CD14-positive monocyte (primary cell): ENCODE measurements at regions not wholly inside any gene's neighbourhood (a gene's known extent, or its start where the extent isn't known, plus 50 kb on each side); places are given as distances from the start of the nearest gene placed in this dataset.

Experiments
- DNase-seq, 3 donors: peaks; one replicate each; pipeline ENCODE4 v3.0.0-alpha.2; 2011 to 2022
- H2AFZ ChIP-seq: 2 replicates; pipeline ENCODE4 v1.6.0; 2012; ENCODE audit warnings: mild to moderate bottlenecking, low read depth, low read length, inconsistent platforms; ENCODE audit not compliant: insufficient read depth, poor library complexity, severe bottlenecking
- H3K27ac ChIP-seq, 2 donors: 1 replicate in 1 of 2; 2 replicates in 1 of 2; pipeline ENCODE4 v1.5.1; 2012 to 2013; ENCODE audit warnings: low read length in 2 of 2, control low read depth in 1 of 2, inconsistent platforms in 1 of 2, low read depth in 1 of 2, mild to moderate bottlenecking in 1 of 2
- H3K27me3 ChIP-seq, 2 donors: one replicate each; pipeline versions ENCODE4 v1.6.0 to v1.6.1; 2011 to 2013; ENCODE audit warnings: low read length in 2 of 2; ENCODE audit not compliant: control insufficient read depth in 2 of 2, insufficient read depth in 2 of 2
- H3K36me3 ChIP-seq, 2 donors: replicated peaks in 1 of 2; 1 replicate in 1 of 2; 2 replicates in 1 of 2; pipeline versions ENCODE4 v1.5.1 to v1.6.1; 2012 to 2013; ENCODE audit warnings: low read length in 2 of 2, control low read depth in 1 of 2, inconsistent platforms in 1 of 2, mild to moderate bottlenecking in 1 of 2; ENCODE audit not compliant: insufficient read depth in 2 of 2, control insufficient read depth in 1 of 2
- H3K4me1 ChIP-seq, 2 donors: 1 replicate in 1 of 2; 2 replicates in 1 of 2; pipeline versions ENCODE4 v1.5.1 to v1.6.1; 2012 to 2013; ENCODE audit warnings: low read length in 2 of 2, control low read depth in 1 of 2, inconsistent platforms in 1 of 2, mild to moderate bottlenecking in 1 of 2, moderate library complexity in 1 of 2; ENCODE audit not compliant: insufficient read depth in 2 of 2, control insufficient read depth in 1 of 2
- H3K4me2 ChIP-seq: replicated peaks from 2 replicates; pipeline ENCODE3; 2012; ENCODE audit warnings: low read length, moderate library complexity, mild to moderate bottlenecking; ENCODE audit not compliant: poor library complexity, severe bottlenecking; ENCODE audit errors: extremely low read depth
- H3K4me3 ChIP-seq, 3 experiments: fragments of 200-600 bp in 1 of 3; sonication (generic) in 1 of 3; replicated peaks in 1 of 3; 1 replicate in 2 of 3; 2 replicates in 1 of 3; pipeline ENCODE4 v1.5.1; 2011 to 2013; ENCODE audit warnings: low read length in 3 of 3, mild to moderate bottlenecking in 3 of 3, control low read depth in 2 of 3, low read depth in 2 of 3, inconsistent platforms in 1 of 3, moderate library complexity in 1 of 3
- H3K79me2 ChIP-seq: 2 replicates; pipeline ENCODE4 v1.6.0; 2012; ENCODE audit warnings: mild to moderate bottlenecking, control low read depth, inconsistent platforms, low read length, moderate library complexity; ENCODE audit not compliant: insufficient read depth
- H3K9ac ChIP-seq: 2 replicates; pipeline ENCODE4 v1.6.0; 2017; ENCODE audit warnings: low read length, mild to moderate bottlenecking; ENCODE audit not compliant: insufficient read depth, poor library complexity, severe bottlenecking
- H3K9me3 ChIP-seq, 2 donors: replicated peaks in 1 of 2; 1 replicate in 1 of 2; 2 replicates in 1 of 2; pipeline versions ENCODE4 v1.5.1 to v1.6.1; 2012 to 2013; ENCODE audit warnings: low read length in 2 of 2, control low read depth in 1 of 2; ENCODE audit not compliant: control insufficient read depth in 1 of 2, insufficient read depth in 1 of 2
- H4K20me1 ChIP-seq: 2 replicates; pipeline ENCODE4 v1.6.0; 2012; ENCODE audit warnings: mild to moderate bottlenecking, low read length, control low read depth, moderate library complexity; ENCODE audit not compliant: insufficient read depth
- H3K27ac Mint-ChIP-seq, 7 donors: one replicate each; pipeline ENCODE4 v1.8.0; 2020; ENCODE audit warnings: mild to moderate bottlenecking in 7 of 7, mixed read lengths in 7 of 7, moderate library complexity in 6 of 7, inconsistent platforms in 2 of 7
- H3K27me3 Mint-ChIP-seq, 3 donors: one replicate each; pipeline ENCODE4 v1.8.0; 2021 to 2022; ENCODE audit warnings: low read depth in 3 of 3, mild to moderate bottlenecking in 3 of 3, mixed read lengths in 3 of 3, moderate library complexity in 3 of 3, inconsistent platforms in 1 of 3
- H3K36me3 Mint-ChIP-seq, 2 donors: one replicate each; pipeline ENCODE4 v1.8.0; 2020; ENCODE audit warnings: mixed read lengths in 2 of 2, inconsistent platforms in 1 of 2, mild to moderate bottlenecking in 1 of 2
- H3K4me1 Mint-ChIP-seq: one replicate; pipeline ENCODE4 v1.8.0; 2020; ENCODE audit warnings: mild to moderate bottlenecking, mixed read lengths
- H3K4me3 Mint-ChIP-seq, 2 donors: one replicate each; pipeline ENCODE4 v1.8.0; 2020; ENCODE audit warnings: mild to moderate bottlenecking in 2 of 2, mixed read lengths in 2 of 2, moderate library complexity in 1 of 2
- H3K9me3 Mint-ChIP-seq, 7 donors: one replicate each; pipeline ENCODE4 v1.8.0; 2020 to 2022; ENCODE audit warnings: mixed read lengths in 7 of 7, mild to moderate bottlenecking in 6 of 7, moderate library complexity in 6 of 7, inconsistent platforms in 2 of 7
- CTCF ChIP-seq: fragments of 200-600 bp; IDR thresholded peaks from one replicate; pipeline ENCODE4 v1.8.0; 2022; ENCODE audit warnings: antibody characterized with exemption, mild to moderate bottlenecking
- WGBS: methylation state at CpG from one replicate; pipeline ENCODE4 v1.1.5; 2013; ENCODE audit warnings: missing lambda C conversion rate; ENCODE audit not compliant: insufficient coverage; 5-methylcytosine and 5-hydroxymethylcytosine counted together
- intact Hi-C, 2 donors: fragments of 100-400 bp; cut with micrococcal nuclease; formaldehyde crosslinking; loops; one replicate each; pipeline versions ENCODE4 v1.15.0 to v1.15.1; 2023

DNA sequence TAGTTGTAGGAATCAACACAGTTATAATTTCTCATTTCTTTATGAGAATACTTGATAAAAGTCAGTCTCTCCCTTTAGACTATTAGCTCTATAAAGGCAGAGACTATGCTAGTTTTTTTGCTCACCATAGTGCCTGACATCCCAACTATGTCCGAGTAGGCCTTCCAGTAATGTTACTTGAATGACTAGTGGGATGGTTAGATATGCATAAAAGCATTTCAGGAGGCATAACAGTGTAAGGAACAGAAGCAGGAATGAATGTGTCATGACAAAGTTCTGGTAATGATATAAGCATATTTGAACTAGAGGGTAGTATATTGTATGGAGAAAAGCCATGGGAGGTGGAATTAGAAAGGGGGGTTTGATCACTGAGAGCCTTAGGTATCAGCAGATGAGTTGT is 77.4 kb upstream of the C5orf46 start:
- no peaks in the 10 kb centered on the region for H3K9me3 ChIP-seq
- no peaks in the 10 kb centered on the region for H4K20me1 ChIP-seq
- no peaks in the 10 kb centered on the region for H3K79me2 ChIP-seq
- no peak overlapping the region for H3K9ac ChIP-seq
- Mint-ChIP-seq H3K4me1 (no peaks in the 10 kb centered on the region), H3K9me3 (peaks cover 0 to 2% (median 0%) of the 10 kb centered on the region in 7 donors), H3K4me3 (no peak overlapping the region), H3K27ac (no peak overlapping the region), H3K36me3 (no peaks in the 10 kb centered on the region), H3K27me3 (peaks cover 0 to 1% (median 1%) of the 10 kb centered on the region in 3 donors)
- H3K4me2 ChIP-seq: no peak overlapping the region
- no peaks in the 10 kb centered on the region for H3K27me3 ChIP-seq
- no peak overlapping the region for H3K4me3 ChIP-seq
- no peak for TF ChIP-seq CTCF
- no peak overlapping the region for H2AFZ ChIP-seq
- no peaks in the 10 kb centered on the region for H3K36me3 ChIP-seq
- DNase-seq: no peak
- H3K27ac ChIP-seq: no peak overlapping the region
- WGBS: no CpG with 5 or more reads among the region's 1 CpG
- no peaks in the 10 kb centered on the region for H3K4me1 ChIP-seq
- intact Hi-C loops: no loop called here

DNA sequence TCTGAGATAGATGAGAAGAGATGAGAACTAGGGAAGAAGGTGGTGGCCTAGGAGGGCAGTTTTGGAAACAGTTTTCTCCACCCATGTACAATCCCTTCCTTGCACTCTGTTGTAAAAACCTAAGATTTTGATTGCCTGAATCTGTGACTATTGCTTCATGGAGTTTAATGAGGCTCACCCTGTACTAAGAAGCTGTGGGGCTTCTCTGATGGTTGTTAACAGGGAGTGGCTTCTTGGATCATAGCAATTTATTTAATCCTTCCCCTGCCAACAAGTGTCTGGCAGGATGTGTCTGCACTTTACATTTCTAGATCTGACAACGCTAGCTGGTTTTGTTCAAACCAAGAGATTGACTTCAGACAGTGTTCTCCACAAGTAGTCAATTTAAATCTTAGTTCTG is 74.7 kb upstream of the C5orf46 start:
- WGBS: no CpG with 5 or more reads among the region's 1 CpG
- peaks cover 0 to 2% (median 0%) of the 10 kb centered on the region in 7 donors for H3K9me3 Mint-ChIP-seq
- H3K9me3 ChIP-seq: no peaks in the 10 kb centered on the region
- no peak overlapping the region for H2AFZ ChIP-seq
- no peak for DNase-seq
- H3K36me3 ChIP-seq: no peaks in the 10 kb centered on the region
- no peaks in the 10 kb centered on the region for H3K27me3 ChIP-seq
- H3K4me2 ChIP-seq: no peak overlapping the region
- H3K27ac ChIP-seq: no peak overlapping the region
- no peak overlapping the region for H3K9ac ChIP-seq
- H3K4me1 Mint-ChIP-seq: no peaks in the 10 kb centered on the region
- intact Hi-C loops: no loop called here
- no peaks in the 10 kb centered on the region for H3K36me3 Mint-ChIP-seq
- TF ChIP-seq CTCF: no peak
- no peak overlapping the region for H3K4me3 Mint-ChIP-seq
- H3K27me3 Mint-ChIP-seq: peaks cover 0 to 1% (median 1%) of the 10 kb centered on the region in 3 donors
- no peak overlapping the region for H3K27ac Mint-ChIP-seq
- no peaks in the 10 kb centered on the region for H3K79me2 ChIP-seq
- no peaks in the 10 kb centered on the region for H4K20me1 ChIP-seq
- no peaks in the 10 kb centered on the region for H3K4me1 ChIP-seq
- no peak overlapping the region for H3K4me3 ChIP-seq
